OCI-LY3 (cell line): ENCODE measurements at regions not wholly inside any gene's neighbourhood (a gene's known extent, or its start where the extent isn't known, plus 50 kb on each side); places are given as distances from the start of the nearest gene placed in this dataset.

Source experiments
- EZH2phosphoT487 ChIP-seq: fragments of 200-600 bp; shearing (Covaris generic); IDR thresholded peaks from 2 replicates; pipeline ENCODE4 v1.6.1; 2018; ENCODE audit warnings: antibody characterized with exemption, mixed run types, low read depth
- TF ChIP-seq, protein P1 (sequence below): fragments of 200-600, 300-600 bp; sonication (generic); IDR thresholded peaks from 2 replicates; pipeline ENCODE4 v1.5.1; 2014; ENCODE audit warnings: antibody characterized with exemption, low read length, low read depth

GRCh38 chr2:173667415-173667814 is 297.8 kb downstream of the SP3 start:
- no peak for TF ChIP-seq EZH2phosphoT487
- TF ChIP-seq, protein P1, sequence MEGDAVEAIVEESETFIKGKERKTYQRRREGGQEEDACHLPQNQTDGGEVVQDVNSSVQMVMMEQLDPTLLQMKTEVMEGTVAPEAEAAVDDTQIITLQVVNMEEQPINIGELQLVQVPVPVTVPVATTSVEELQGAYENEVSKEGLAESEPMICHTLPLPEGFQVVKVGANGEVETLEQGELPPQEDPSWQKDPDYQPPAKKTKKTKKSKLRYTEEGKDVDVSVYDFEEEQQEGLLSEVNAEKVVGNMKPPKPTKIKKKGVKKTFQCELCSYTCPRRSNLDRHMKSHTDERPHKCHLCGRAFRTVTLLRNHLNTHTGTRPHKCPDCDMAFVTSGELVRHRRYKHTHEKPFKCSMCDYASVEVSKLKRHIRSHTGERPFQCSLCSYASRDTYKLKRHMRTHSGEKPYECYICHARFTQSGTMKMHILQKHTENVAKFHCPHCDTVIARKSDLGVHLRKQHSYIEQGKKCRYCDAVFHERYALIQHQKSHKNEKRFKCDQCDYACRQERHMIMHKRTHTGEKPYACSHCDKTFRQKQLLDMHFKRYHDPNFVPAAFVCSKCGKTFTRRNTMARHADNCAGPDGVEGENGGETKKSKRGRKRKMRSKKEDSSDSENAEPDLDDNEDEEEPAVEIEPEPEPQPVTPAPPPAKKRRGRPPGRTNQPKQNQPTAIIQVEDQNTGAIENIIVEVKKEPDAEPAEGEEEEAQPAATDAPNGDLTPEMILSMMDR: peak; percentile 43
